Right lobe of liver (tissue), 4 donors: ENCODE measurements at regions not wholly inside any gene's neighbourhood (a gene's known extent, or its start where the extent isn't known, plus 50 kb on each side); places are given as distances from the start of the nearest gene placed in this dataset.

Experiments
- POLR2A ChIP-seq: fragments of 450-650 bp; IDR thresholded peaks from one replicate; pipeline ENCODE4 v1.6.1; 2017; ENCODE audit warnings: antibody characterized with exemption, mild to moderate bottlenecking
- TF ChIP-seq, protein P1 (sequence below), 4 donors: fragments of 200-600 bp in 3 of 4; fragments of 450-650 bp in 1 of 4; IDR thresholded peaks; one replicate each; pipeline versions ENCODE4 v1.5.1 to v1.8.0; 2016 to 2022; ENCODE audit warnings: antibody characterized with exemption in 4 of 4, mild to moderate bottlenecking in 2 of 4
- donor health status: DM: no; HTN: no; CAD: no.
- donor health status: DM: no; HTN: no; CAD: no.
- donor health status: DM: no; HTN: yes; CAD: no.

DNA sequence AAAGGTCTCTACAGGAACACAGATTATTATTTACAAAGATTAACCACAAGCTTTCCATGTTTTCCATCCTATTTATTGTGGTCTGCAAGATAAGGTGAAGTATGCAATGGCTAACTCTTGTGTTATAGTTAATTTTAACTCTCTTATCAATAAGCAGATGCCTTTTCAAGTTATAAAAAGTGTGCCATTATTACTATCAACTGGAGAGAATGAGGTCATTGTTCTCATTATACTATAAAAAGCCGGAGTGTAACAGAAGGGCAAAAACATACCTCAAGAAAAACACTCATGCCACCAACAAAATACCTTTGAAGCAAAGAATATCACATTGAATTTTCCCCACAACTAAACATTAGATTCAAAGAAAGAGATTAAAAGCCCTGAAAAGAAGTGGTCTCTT lies 52.0 kb upstream of the SORBS2 start:
- TF ChIP-seq, protein P1, sequence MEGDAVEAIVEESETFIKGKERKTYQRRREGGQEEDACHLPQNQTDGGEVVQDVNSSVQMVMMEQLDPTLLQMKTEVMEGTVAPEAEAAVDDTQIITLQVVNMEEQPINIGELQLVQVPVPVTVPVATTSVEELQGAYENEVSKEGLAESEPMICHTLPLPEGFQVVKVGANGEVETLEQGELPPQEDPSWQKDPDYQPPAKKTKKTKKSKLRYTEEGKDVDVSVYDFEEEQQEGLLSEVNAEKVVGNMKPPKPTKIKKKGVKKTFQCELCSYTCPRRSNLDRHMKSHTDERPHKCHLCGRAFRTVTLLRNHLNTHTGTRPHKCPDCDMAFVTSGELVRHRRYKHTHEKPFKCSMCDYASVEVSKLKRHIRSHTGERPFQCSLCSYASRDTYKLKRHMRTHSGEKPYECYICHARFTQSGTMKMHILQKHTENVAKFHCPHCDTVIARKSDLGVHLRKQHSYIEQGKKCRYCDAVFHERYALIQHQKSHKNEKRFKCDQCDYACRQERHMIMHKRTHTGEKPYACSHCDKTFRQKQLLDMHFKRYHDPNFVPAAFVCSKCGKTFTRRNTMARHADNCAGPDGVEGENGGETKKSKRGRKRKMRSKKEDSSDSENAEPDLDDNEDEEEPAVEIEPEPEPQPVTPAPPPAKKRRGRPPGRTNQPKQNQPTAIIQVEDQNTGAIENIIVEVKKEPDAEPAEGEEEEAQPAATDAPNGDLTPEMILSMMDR (IDR thresholded peaks at IDR 0.05), result no peak
- TF ChIP-seq POLR2A, result no peak
